ENCODE measurements at regions not wholly inside any gene's neighbourhood (a gene's known extent, or its start where the extent isn't known, plus 50 kb on each side); places are given as distances from the start of the nearest gene placed in this dataset.

DNA sequence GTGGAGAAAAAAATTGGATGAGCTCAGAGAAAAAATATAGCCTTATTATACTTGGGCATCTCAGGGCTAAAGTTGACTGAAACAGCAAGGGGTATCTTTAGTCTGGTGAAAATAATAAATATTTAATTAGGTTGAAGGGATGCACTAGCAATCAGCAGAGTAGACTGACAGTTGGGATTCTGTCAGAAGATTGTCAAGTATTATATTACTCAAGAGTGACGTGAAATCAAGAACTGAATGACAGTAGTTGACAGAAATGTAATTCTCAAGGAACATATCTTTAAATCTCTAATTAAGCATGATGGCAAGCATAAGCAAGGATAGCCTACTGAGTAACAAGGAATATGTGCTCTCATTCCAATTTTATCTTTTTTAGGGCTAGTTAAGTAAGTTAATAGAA is 1301.1 kb downstream of the DSC3 start:
- TF ChIP-seq EZH2 (IDR thresholded peaks at IDR 0.05; ENCODE audit: low read length, missing control alignments) (no peak), CTCF (conservative IDR thresholded peaks at IDR 0.05 in 1 of 2, IDR thresholded peaks at IDR 0.05 in 1 of 2; ENCODE audit: low read depth in 1 of 2, low read length in 2 of 2) (no peak)

Measured in fibroblast of lung (primary cell).